IPS DF 6.9 (cell line): ENCODE measurements at regions not wholly inside any gene's neighbourhood (a gene's known extent, or its start where the extent isn't known, plus 50 kb on each side); places are given as distances from the start of the nearest gene placed in this dataset.

Experiments used
- DNase-seq: peaks from one replicate; pipeline ENCODE4 v3.0.0-alpha.2; 2013; ENCODE audit warnings: low read depth, low spot score
- H3K27ac ChIP-seq: one replicate; pipeline ENCODE4 v1.5.1; 2013; ENCODE audit warnings: low read length, control low read depth
- H3K27me3 ChIP-seq: 2 replicates; pipeline ENCODE4 v1.6.1; 2013; ENCODE audit warnings: mild to moderate bottlenecking, low read length; ENCODE audit not compliant: control insufficient read depth, insufficient read depth
- H3K36me3 ChIP-seq: 2 replicates; pipeline ENCODE4 v1.6.1; 2013; ENCODE audit warnings: low read length; ENCODE audit not compliant: control insufficient read depth, insufficient read depth
- H3K4me1 ChIP-seq: 2 replicates; pipeline ENCODE4 v1.6.1; 2013; ENCODE audit warnings: low read length; ENCODE audit not compliant: control insufficient read depth, insufficient read depth
- H3K4me3 ChIP-seq: 2 replicates; pipeline ENCODE4 v1.5.1; 2013; ENCODE audit warnings: mild to moderate bottlenecking, low read length
- H3K9me3 ChIP-seq: 2 replicates; pipeline ENCODE4 v1.6.1; 2013; ENCODE audit warnings: low read length, inconsistent platforms; ENCODE audit not compliant: control insufficient read depth, insufficient read depth
- WGBS: extraction: QIAGEN DNeasy Blood & Tissue Kit; methylation state at CpG from one replicate; pipeline ENCODE4 v1.1.7; 2013; ENCODE audit warnings: mixed read lengths, missing lambda C conversion rate; ENCODE audit not compliant: insufficient read length, insufficient coverage; 5-methylcytosine and 5-hydroxymethylcytosine counted together

GRCh38 chr5:33299621-33300208 is 141.1 kb upstream of the TARS1 start:
- WGBS, result no CpG with 5 or more reads among the region's 5 CpGs
- no peaks in the 10 kb centered on the region; the same call in 1 of the 2 replicates for H3K4me1 ChIP-seq
- H3K4me3 ChIP-seq, result no peak overlapping the region
- DNase-seq, result no peak
- no peaks in the 10 kb centered on the region for H3K9me3 ChIP-seq
- H3K36me3 ChIP-seq, result no peaks in the 10 kb centered on the region
- no peaks in the 10 kb centered on the region for H3K27me3 ChIP-seq
- H3K27ac ChIP-seq, result no peak overlapping the region

GRCh38 chr5:33300209-33300742 is 140.5 kb upstream of the TARS1 start:
- Histone ChIP-seq H3K27ac (no peak overlapping the region), H3K36me3 (no peaks in the 10 kb centered on the region), H3K4me3 (no peak overlapping the region), H3K27me3 (no peaks in the 10 kb centered on the region), H3K4me1 (no peaks in the 10 kb centered on the region; the same call in 1 of the 2 replicates), H3K9me3 (no peaks in the 10 kb centered on the region)
- DNase-seq, result no peak
- WGBS, result no CpG with 5 or more reads among the region's 3 CpGs

GRCh38 chr5:33303579-33304095 is 137.1 kb upstream of the TARS1 start:
- Histone ChIP-seq H3K4me1 (no peaks in the 10 kb centered on the region; the same call in 1 of the 2 replicates), H3K36me3 (no peaks in the 10 kb centered on the region), H3K27me3 (no peaks in the 10 kb centered on the region), H3K9me3 (no peaks in the 10 kb centered on the region), H3K27ac (no peak overlapping the region), H3K4me3 (no peak overlapping the region)
- DNase-seq, result no peak
- no CpG with 5 or more reads among the region's 1 CpG for WGBS

- no peak overlapping the region for H3K27ac ChIP-seq
- H3K4me3 ChIP-seq, result no peak overlapping the region
- no CpG with 5 or more reads among the region's 1 CpG for WGBS
- H3K36me3 ChIP-seq, result no peaks in the 10 kb centered on the region
- DNase-seq, result no peak
- H3K9me3 ChIP-seq, result no peaks in the 10 kb centered on the region
- H3K27me3 ChIP-seq, result no peaks in the 10 kb centered on the region
- H3K4me1 ChIP-seq, result no peaks in the 10 kb centered on the region; the same call in 1 of the 2 replicates
Observed at GRCh38 chr5:33304601-33305000, 136.2 kb upstream of the TARS1 start.

GRCh38 chr5:33305572-33305971 is 135.2 kb upstream of the TARS1 start:
- Histone ChIP-seq H3K4me1 (no peaks in the 10 kb centered on the region), H3K4me3 (no peak overlapping the region), H3K27me3 (no peaks in the 10 kb centered on the region), H3K36me3 (no peaks in the 10 kb centered on the region), H3K27ac (no peak overlapping the region), H3K9me3 (no peaks in the 10 kb centered on the region)
- no peak for DNase-seq
- WGBS, result no CpG with 5 or more reads among the region's 3 CpGs

GRCh38 chr5:33306758-33307157 is 134.0 kb upstream of the TARS1 start:
- H3K9me3 ChIP-seq, result no peaks in the 10 kb centered on the region
- H3K4me3 ChIP-seq, result no peak overlapping the region
- H3K36me3 ChIP-seq, result no peaks in the 10 kb centered on the region
- no peaks in the 10 kb centered on the region for H3K4me1 ChIP-seq
- H3K27ac ChIP-seq, result no peak overlapping the region
- no peak for DNase-seq
- no peaks in the 10 kb centered on the region for H3K27me3 ChIP-seq

GRCh38 chr5:33308586-33308985 is 132.2 kb upstream of the TARS1 start:
- H3K27ac ChIP-seq, result no peak overlapping the region
- no peaks in the 10 kb centered on the region for H3K4me1 ChIP-seq
- H3K4me3 ChIP-seq, result no peak overlapping the region

GRCh38 chr5:33309068-33309467 is 131.7 kb upstream of the TARS1 start:
- no peaks in the 10 kb centered on the region for H3K4me1 ChIP-seq
- H3K27me3 ChIP-seq, result no peaks in the 10 kb centered on the region
- WGBS, result no CpG with 5 or more reads among the region's 2 CpGs

More at GRCh38 chr5:33308586-33308985, 132.2 kb upstream of the TARS1 start:
- no peak for DNase-seq
- no peaks in the 10 kb centered on the region for H3K9me3 ChIP-seq
- no peaks in the 10 kb centered on the region for H3K27me3 ChIP-seq
- H3K36me3 ChIP-seq, result no peaks in the 10 kb centered on the region
- WGBS, result no CpG with 5 or more reads among the region's 1 CpG

GRCh38 chr5:33309536-33310345 is 131.0 kb upstream of the TARS1 start:
- WGBS, result no CpG with 5 or more reads among the region's 3 CpGs

More at GRCh38 chr5:33309068-33309467, 131.7 kb upstream of the TARS1 start:
- DNase-seq, result no peak
- Histone ChIP-seq H3K4me3 (no peak overlapping the region), H3K27ac (no peak overlapping the region), H3K36me3 (no peaks in the 10 kb centered on the region), H3K9me3 (no peaks in the 10 kb centered on the region)

GRCh38 chr5:33310451-33310850 is 130.3 kb upstream of the TARS1 start:
- no peak overlapping the region for H3K27ac ChIP-seq
- H3K4me3 ChIP-seq, result no peak overlapping the region
- no peak for DNase-seq
- no CpG with 5 or more reads among the region's 2 CpGs for WGBS
- no peaks in the 10 kb centered on the region for H3K4me1 ChIP-seq
- H3K9me3 ChIP-seq, result no peaks in the 10 kb centered on the region
- no peaks in the 10 kb centered on the region for H3K36me3 ChIP-seq
- H3K27me3 ChIP-seq, result no peaks in the 10 kb centered on the region

More at GRCh38 chr5:33309536-33310345, 131.0 kb upstream of the TARS1 start:
- Histone ChIP-seq H3K4me1 (no peaks in the 10 kb centered on the region), H3K36me3 (no peaks in the 10 kb centered on the region), H3K27ac (no peak overlapping the region), H3K9me3 (no peaks in the 10 kb centered on the region), H3K27me3 (no peaks in the 10 kb centered on the region), H3K4me3 (no peak overlapping the region)
- DNase-seq, result no peak
